Neuronal stem cell (in vitro differentiated cells): ENCODE measurements at regions not wholly inside any gene's neighbourhood (a gene's known extent, or its start where the extent isn't known, plus 50 kb on each side); places are given as distances from the start of the nearest gene placed in this dataset.
A peak's percentile ranks its signal among the peaks of the same experiment; 100 is the strongest.

Experiments used
- DNase-seq: peaks from one replicate; pipeline ENCODE4 v3.0.0-alpha.2; 2013; ENCODE audit warnings: low spot score
- H2AFZ ChIP-seq: one replicate; pipeline ENCODE4 v1.6.1; 2013; ENCODE audit warnings: mild to moderate bottlenecking, low read length, inconsistent platforms
- H2AK5ac ChIP-seq: 2 replicates; pipeline ENCODE4 v1.6.1; 2013; ENCODE audit warnings: low read depth, mild to moderate bottlenecking, inconsistent platforms, low read length, moderate library complexity, mixed read lengths
- H2BK120ac ChIP-seq: 2 replicates; pipeline ENCODE4 v1.6.1; 2013; ENCODE audit warnings: low read depth, mild to moderate bottlenecking, inconsistent platforms, low read length, moderate library complexity, mixed read lengths
- H2BK12ac ChIP-seq: one replicate; pipeline ENCODE4 v1.6.1; 2013; ENCODE audit warnings: low read length, inconsistent platforms
- H2BK15ac ChIP-seq: 2 replicates; pipeline ENCODE4 v1.6.1; 2013; ENCODE audit warnings: mild to moderate bottlenecking, low read length, inconsistent platforms, mixed read lengths
- H2BK5ac ChIP-seq: one replicate; pipeline ENCODE4 v1.6.1; 2013; ENCODE audit warnings: inconsistent platforms, mild to moderate bottlenecking, low read length, moderate library complexity
- H3K14ac ChIP-seq: one replicate; pipeline ENCODE4 v1.6.1; 2013; ENCODE audit warnings: low read length, inconsistent platforms
- H3K18ac ChIP-seq: 2 replicates; pipeline ENCODE4 v1.6.1; 2013; ENCODE audit warnings: low read length, inconsistent platforms
- H3K23ac ChIP-seq: 2 replicates; pipeline ENCODE4 v1.6.1; 2013; ENCODE audit warnings: low read depth, mild to moderate bottlenecking, mixed read lengths, low read length, inconsistent platforms; ENCODE audit not compliant: poor library complexity
- H3K27ac ChIP-seq: replicated peaks from 3 replicates; pipeline ENCODE4 v1.5.1; 2013; ENCODE audit warnings: low read length, inconsistent platforms
- H3K27me3 ChIP-seq, 3 experiments: 2 replicates each; pipeline ENCODE4 v1.6.1; 2013; ENCODE audit warnings: low read length in 3 of 3, mild to moderate bottlenecking in 2 of 3, inconsistent platforms in 1 of 3, low read depth in 1 of 3, mixed read lengths in 1 of 3, moderate library complexity in 1 of 3; ENCODE audit not compliant: control insufficient read depth in 3 of 3, insufficient read depth in 3 of 3
- H3K36me3 ChIP-seq, 2 donors: replicated peaks in 1 of 2; 2 replicates each; pipeline ENCODE4 v1.6.1; 2013; ENCODE audit warnings: low read length in 2 of 2; ENCODE audit not compliant: control insufficient read depth in 2 of 2, insufficient read depth in 2 of 2
- H3K4ac ChIP-seq: 2 replicates; pipeline ENCODE4 v1.6.1; 2013; ENCODE audit warnings: inconsistent platforms, mild to moderate bottlenecking, low read length, moderate library complexity
- H3K4me1 ChIP-seq, 2 donors: 1 replicate in 1 of 2; 2 replicates in 1 of 2; pipeline ENCODE4 v1.6.1; 2013; ENCODE audit warnings: low read length in 2 of 2, low read depth in 1 of 2; ENCODE audit not compliant: control insufficient read depth in 2 of 2, insufficient read depth in 1 of 2
- H3K4me2 ChIP-seq: one replicate; pipeline ENCODE4 v1.6.1; 2013; ENCODE audit warnings: mild to moderate bottlenecking, low read length, inconsistent platforms; ENCODE audit not compliant: insufficient read depth, poor library complexity, severe bottlenecking
- H3K4me3 ChIP-seq, 2 donors: 2 replicates each; pipeline ENCODE4 v1.5.1; 2013; ENCODE audit warnings: low read length in 2 of 2, mild to moderate bottlenecking in 2 of 2, inconsistent platforms in 1 of 2, moderate library complexity in 1 of 2
- H3K79me1 ChIP-seq: one replicate; pipeline ENCODE4 v1.6.1; 2013; ENCODE audit warnings: low read depth, mild to moderate bottlenecking, inconsistent platforms, low read length, moderate library complexity
- H3K9ac ChIP-seq: one replicate; pipeline ENCODE4 v1.6.1; 2013; ENCODE audit warnings: mild to moderate bottlenecking, low read depth, low read length, inconsistent platforms; ENCODE audit not compliant: poor library complexity
- H3K9me3 ChIP-seq, 2 donors: replicated peaks in 1 of 2; 2 replicates each; pipeline versions ENCODE3 to v1.6.1; 2013; ENCODE audit warnings: low read length in 2 of 2, mild to moderate bottlenecking in 2 of 2, inconsistent platforms in 1 of 2, low read depth in 1 of 2, mixed read lengths in 1 of 2, moderate library complexity in 1 of 2; ENCODE audit not compliant: control insufficient read depth in 2 of 2, insufficient read depth in 1 of 2
- H4K8ac ChIP-seq: one replicate; pipeline ENCODE4 v1.6.1; 2013; ENCODE audit warnings: low read depth, mild to moderate bottlenecking, inconsistent platforms, low read length, moderate library complexity
- H4K91ac ChIP-seq: one replicate; pipeline ENCODE4 v1.6.1; 2013; ENCODE audit warnings: low read length, low read depth, mild to moderate bottlenecking, inconsistent platforms; ENCODE audit not compliant: poor library complexity
- WGBS, 2 donors: extraction: QIAGEN DNeasy Blood & Tissue Kit; methylation state at CpG; one replicate each; pipeline ENCODE4 v1.1.7; 2013; ENCODE audit warnings: missing lambda C conversion rate in 2 of 2, mixed read lengths in 1 of 2; ENCODE audit not compliant: insufficient read length in 2 of 2, insufficient replicate concordance in 1 of 2; ENCODE audit errors: extremely low coverage in 2 of 2; 5-methylcytosine and 5-hydroxymethylcytosine counted together

DNA sequence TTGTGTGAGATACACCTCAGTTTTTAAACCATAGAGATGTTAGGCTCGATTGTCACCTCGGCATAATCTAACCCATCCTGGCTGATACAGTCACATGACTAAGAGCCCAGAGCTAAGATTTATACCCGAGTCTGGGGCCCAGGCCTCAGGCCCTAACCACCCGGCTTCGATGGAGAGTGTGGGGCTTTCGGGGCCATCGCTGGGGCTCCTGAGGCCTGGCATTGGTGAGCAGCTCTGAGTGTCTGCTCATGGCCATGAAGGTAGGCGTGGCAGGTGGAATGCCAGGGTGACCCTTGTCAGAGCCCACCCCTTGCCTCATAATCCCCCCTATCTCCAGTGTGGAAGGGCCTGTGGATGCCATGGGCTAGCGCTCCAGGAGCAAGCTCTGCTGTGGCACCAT lies 164.3 kb downstream of the BMP7 start:
- no peak overlapping the region for H3K9ac ChIP-seq
- H3K27me3 ChIP-seq: peaks cover 0 to 7% (median 2%) of the 10 kb centered on the region in 3 experiments
- peak overlapping the region; percentile 19 for H3K4ac ChIP-seq
- H2AFZ ChIP-seq: no peak overlapping the region
- no peak overlapping the region for H3K4me2 ChIP-seq
- no peak overlapping the region for H2BK120ac ChIP-seq
- no peak for DNase-seq
- no peak overlapping the region for H3K4me3 ChIP-seq
- no peaks in the 10 kb centered on the region for H3K79me1 ChIP-seq
- WGBS, 2 donors: no CpG with 5 or more reads among the region's 9 CpGs
- H2BK15ac ChIP-seq: no peak overlapping the region
- H2AK5ac ChIP-seq: peak overlapping the region; percentile 77
- H2BK12ac ChIP-seq: no peak overlapping the region
- no peak overlapping the region for H3K14ac ChIP-seq
- H2BK5ac ChIP-seq: no peak overlapping the region
- no peak overlapping the region for H4K8ac ChIP-seq
- H3K18ac ChIP-seq: peak overlapping the region; percentile 63
- H3K36me3 ChIP-seq: no peaks in the 10 kb centered on the region
- no peak overlapping the region for H4K91ac ChIP-seq
- peaks cover 0 to 3% of the 10 kb centered on the region in 2 donors for H3K9me3 ChIP-seq
- H3K23ac ChIP-seq: peak overlapping the region; percentile 5
- H3K4me1 ChIP-seq: peaks cover 0 to 5% of the 10 kb centered on the region in 2 donors
- H3K27ac ChIP-seq: no peak overlapping the region

DNA sequence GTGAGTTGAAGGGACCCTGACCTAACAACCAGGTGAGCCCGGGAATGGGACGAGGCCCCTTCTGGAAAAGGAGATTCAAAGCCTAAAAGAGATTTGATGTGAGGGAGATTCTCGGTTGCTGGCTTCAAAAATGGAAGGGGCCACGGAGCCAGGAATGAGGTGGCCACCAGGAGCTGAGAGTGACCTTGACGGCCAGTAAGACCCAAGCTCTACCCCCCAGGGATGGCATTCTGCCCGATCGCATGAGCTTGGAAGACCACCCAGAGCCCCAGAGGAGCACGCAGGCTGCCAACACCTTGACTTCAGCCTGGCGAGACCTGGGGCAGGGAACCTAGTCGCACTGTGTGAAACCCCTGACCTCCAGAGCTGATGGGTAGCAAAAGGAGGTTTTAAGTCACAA lies 163.9 kb downstream of the BMP7 start:
- WGBS, 2 donors: no CpG with 5 or more reads among the region's 10 CpGs
- Histone ChIP-seq H3K79me1 (peaks cover 1% of the 10 kb centered on the region), H3K4ac (no peak overlapping the region), H3K9ac (no peak overlapping the region), H4K8ac (no peak overlapping the region), H3K36me3 (no peaks in the 10 kb centered on the region), H2AFZ (no peak overlapping the region), H3K27ac (no peak overlapping the region), H3K23ac (peak overlapping the region; percentile 5), H2BK15ac (no peak overlapping the region), H2BK5ac (no peak overlapping the region), H3K27me3 (peaks cover 0 to 7% (median 0%) of the 10 kb centered on the region in 3 experiments), H4K91ac (no peak overlapping the region), H2BK120ac (no peak overlapping the region), H3K4me2 (no peak overlapping the region), H3K9me3 (peaks cover 0 to 3% of the 10 kb centered on the region in 2 donors), H2AK5ac (peak overlapping the region; percentile 77), H3K4me3 (no peak overlapping the region), H3K14ac (peak overlapping the region; percentile 58), H2BK12ac (no peak overlapping the region), H3K18ac (peak overlapping the region; percentile 63), H3K4me1 (peaks cover 0 to 1% of the 10 kb centered on the region in 2 donors)
- DNase-seq: no peak

DNA sequence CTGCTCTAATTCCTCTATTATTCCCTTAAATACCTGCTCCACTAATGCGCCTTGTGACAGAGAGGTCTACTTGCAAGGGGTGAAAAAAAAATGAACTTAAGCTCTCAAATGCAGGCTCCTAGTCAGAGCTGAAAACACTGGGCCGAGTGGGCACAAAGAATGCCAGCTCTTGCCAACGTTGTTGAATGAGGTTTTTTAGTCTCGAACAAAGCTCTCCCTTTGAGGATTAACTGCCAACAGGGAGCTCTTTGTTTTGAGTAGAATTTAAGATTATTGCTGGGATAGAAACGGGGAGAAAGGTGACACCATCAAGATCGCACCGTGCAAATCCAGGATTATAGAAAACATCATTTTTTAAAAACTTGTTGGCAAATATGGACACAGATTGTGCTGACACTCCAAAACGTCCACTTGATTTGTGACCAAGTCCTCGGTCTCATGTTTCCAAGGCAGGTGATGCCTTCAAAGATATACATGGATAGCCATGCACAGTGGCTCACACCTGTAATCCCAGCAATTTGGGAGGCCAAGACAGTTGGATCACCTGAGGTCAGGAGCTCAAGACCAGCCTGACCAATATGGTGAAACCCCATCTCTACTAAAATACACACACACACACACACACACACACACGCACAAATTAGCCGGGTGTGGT lies 163.2 kb downstream of the BMP7 start:
- no peak overlapping the region for H3K4ac ChIP-seq
- H4K8ac ChIP-seq: no peak overlapping the region
- no peak overlapping the region for H3K9ac ChIP-seq
- H3K23ac ChIP-seq: no peak overlapping the region
- no peak overlapping the region for H3K4me2 ChIP-seq
- H3K14ac ChIP-seq: no peak overlapping the region
- H3K9me3 ChIP-seq: peaks cover 0 to 3% of the 10 kb centered on the region in 2 donors
- no peak overlapping the region for H2AFZ ChIP-seq
- H3K36me3 ChIP-seq: no peaks in the 10 kb centered on the region
- H2BK12ac ChIP-seq: no peak overlapping the region
- peaks cover 0 to 7% (median 0%) of the 10 kb centered on the region in 3 experiments for H3K27me3 ChIP-seq
- WGBS, 2 donors: no CpG with 5 or more reads among the region's 11 CpGs
- H3K27ac ChIP-seq: no peak overlapping the region
- no peak overlapping the region for H2BK120ac ChIP-seq
- H4K91ac ChIP-seq: no peak overlapping the region
- no peak overlapping the region for H2BK5ac ChIP-seq
- H3K4me1 ChIP-seq: peaks cover 0 to 1% of the 10 kb centered on the region in 2 donors
- peaks cover 1% of the 10 kb centered on the region for H3K79me1 ChIP-seq
- no peak overlapping the region for H2AK5ac ChIP-seq
- DNase-seq: no peak
- no peak overlapping the region for H2BK15ac ChIP-seq
- H3K18ac ChIP-seq: no peak overlapping the region
- no peak overlapping the region for H3K4me3 ChIP-seq

DNA sequence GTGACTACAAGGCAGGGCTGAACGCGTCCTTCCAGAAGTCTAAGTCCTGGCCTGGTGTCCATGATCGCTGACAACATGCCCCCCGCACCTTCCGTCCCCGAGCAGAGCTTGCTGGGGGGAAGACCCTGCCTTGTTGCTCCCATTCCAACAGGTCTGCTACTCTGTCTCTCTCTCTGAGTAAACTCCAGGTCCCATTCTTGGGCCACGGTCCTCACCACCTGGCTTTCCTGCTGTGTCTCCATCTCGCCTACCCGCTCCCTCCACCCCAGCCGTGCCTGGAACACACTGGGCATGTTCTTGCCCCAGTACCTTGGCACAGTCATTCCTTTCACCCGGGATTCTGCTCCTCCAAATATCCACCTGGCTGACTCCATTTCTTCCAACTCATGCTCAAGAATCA lies 162.3 kb downstream of the BMP7 start:
- peak overlapping the region; percentile 65 for H2AK5ac ChIP-seq
- no peak overlapping the region for H3K4me3 ChIP-seq
- no peak overlapping the region for H2BK15ac ChIP-seq
- no peak overlapping the region for H3K4ac ChIP-seq
- H3K27ac ChIP-seq: no peak overlapping the region
- peaks cover 1% of the 10 kb centered on the region for H3K79me1 ChIP-seq
- H3K36me3 ChIP-seq: no peaks in the 10 kb centered on the region
- H3K9me3 ChIP-seq: peaks cover 0 to 3% of the 10 kb centered on the region in 2 donors
- no peak overlapping the region for H2BK5ac ChIP-seq
- H2BK12ac ChIP-seq: no peak overlapping the region
- H3K18ac ChIP-seq: peak overlapping the region; percentile 88
- H3K14ac ChIP-seq: no peak overlapping the region
- no peak overlapping the region for H2AFZ ChIP-seq
- no peak overlapping the region for H4K8ac ChIP-seq
- DNase-seq: no peak
- no CpG with 5 or more reads among the region's 11 CpGs for WGBS, 2 donors
- H3K27me3 ChIP-seq: peaks cover 0 to 7% (median 0%) of the 10 kb centered on the region in 3 experiments
- no peak overlapping the region for H3K9ac ChIP-seq
- no peak overlapping the region for H4K91ac ChIP-seq
- H3K4me1 ChIP-seq: peaks cover 0 to 5% of the 10 kb centered on the region in 2 donors
- H3K23ac ChIP-seq: no peak overlapping the region
- no peak overlapping the region for H2BK120ac ChIP-seq
- no peak overlapping the region for H3K4me2 ChIP-seq
